ENCODE measurements at regions not wholly inside any gene's neighbourhood (a gene's known extent, or its start where the extent isn't known, plus 50 kb on each side); places are given as distances from the start of the nearest gene placed in this dataset.
A peak's percentile ranks its signal among the peaks of the same experiment; 100 is the strongest.

GRCh38 chr4:14835708-14836425 lies 166.4 kb upstream of the CPEB2 start:
- no peak overlapping the region for H3K23ac ChIP-seq (ENCODE audit: low read length)
- no peaks in the 10 kb centered on the region for H3K9me3 ChIP-seq (ENCODE audit: insufficient read depth, low read depth, low read length)
- peaks cover 0 to 5% of the 10 kb centered on the region in 2 experiments for H3K4me1 ChIP-seq (ENCODE audit: control insufficient read depth in 1 of 2, insufficient read depth in 2 of 2, low read length in 2 of 2)
- H4K91ac ChIP-seq (ENCODE audit: low read depth, low read length): no peak overlapping the region
- H3K14ac ChIP-seq (ENCODE audit: low read length): no peak overlapping the region
- H2AFZ ChIP-seq (ENCODE audit: insufficient read depth, low read length, poor library complexity): no peak overlapping the region
- H4K8ac ChIP-seq (ENCODE audit: low read depth, low read length): no peak overlapping the region
- H3K4me2 ChIP-seq (ENCODE audit: low read length): no peak overlapping the region
- no CpG with 5 or more reads among the region's 3 CpGs for WGBS (ENCODE audit: extremely low coverage, insufficient coverage, insufficient read length)
- no peak for DNase-seq
- no peak overlapping the region for H3K27ac ChIP-seq (ENCODE audit: low read depth, low read length)
- H3K4me3 ChIP-seq (ENCODE audit: low read depth, low read length): no peak overlapping the region
- no peak overlapping the region for H2BK120ac ChIP-seq (ENCODE audit: insufficient read depth, low read length, poor library complexity)
- no peak overlapping the region for H4K12ac ChIP-seq (ENCODE audit: low read depth, low read length)
- no peak overlapping the region for H3K18ac ChIP-seq (ENCODE audit: low read length)
- no peak overlapping the region for H2AK5ac ChIP-seq (ENCODE audit: low read length)
- H3K79me2 ChIP-seq (ENCODE audit: control insufficient read depth, insufficient read depth, low read length, poor library complexity): no peaks in the 10 kb centered on the region
- H2BK12ac ChIP-seq (ENCODE audit: low read length): no peak overlapping the region
- H3K36me3 ChIP-seq (ENCODE audit: control insufficient read depth in 1 of 2, insufficient read depth in 2 of 2, low read length in 2 of 2): no peaks in the 10 kb centered on the region
- no peaks in the 10 kb centered on the region for H3K27me3 ChIP-seq (ENCODE audit: insufficient read depth, low read length)
- H3K79me1 ChIP-seq (ENCODE audit: low read length): no peaks in the 10 kb centered on the region
- no peak overlapping the region for H2BK5ac ChIP-seq (ENCODE audit: low read depth, low read length, poor library complexity)
- no peak overlapping the region for H3K9ac ChIP-seq (ENCODE audit: low read length)
- H3K4ac ChIP-seq (ENCODE audit: low read depth, low read length): no peak overlapping the region

- no peaks in the 10 kb centered on the region for H3K27me3 ChIP-seq (ENCODE audit: insufficient read depth, low read length)
- no peak overlapping the region for H3K9ac ChIP-seq (ENCODE audit: low read length)
- WGBS (ENCODE audit: extremely low coverage, insufficient coverage, insufficient read length): no CpG with 5 or more reads among the region's 4 CpGs
- H2BK12ac ChIP-seq (ENCODE audit: low read length): no peak overlapping the region
- H3K4me2 ChIP-seq (ENCODE audit: low read length): no peak overlapping the region
- H3K27ac ChIP-seq (ENCODE audit: low read depth, low read length): no peak overlapping the region
- H2AFZ ChIP-seq (ENCODE audit: insufficient read depth, low read length, poor library complexity): no peak overlapping the region
- H3K79me1 ChIP-seq (ENCODE audit: low read length): no peaks in the 10 kb centered on the region
- H3K18ac ChIP-seq (ENCODE audit: low read length): no peak overlapping the region
- DNase-seq: no peak
- no peak overlapping the region for H3K4me3 ChIP-seq (ENCODE audit: low read depth, low read length)
- H4K91ac ChIP-seq (ENCODE audit: low read depth, low read length): no peak overlapping the region
- peaks cover 0 to 5% of the 10 kb centered on the region in 2 experiments for H3K4me1 ChIP-seq (ENCODE audit: control insufficient read depth in 1 of 2, insufficient read depth in 2 of 2, low read length in 2 of 2)
- no peak overlapping the region for H3K4ac ChIP-seq (ENCODE audit: low read depth, low read length)
- no peak overlapping the region for H4K12ac ChIP-seq (ENCODE audit: low read depth, low read length)
- no peak overlapping the region for H4K8ac ChIP-seq (ENCODE audit: low read depth, low read length)
- no peak overlapping the region for H3K14ac ChIP-seq (ENCODE audit: low read length)
- H2AK5ac ChIP-seq (ENCODE audit: low read length): no peak overlapping the region
- H3K23ac ChIP-seq (ENCODE audit: low read length): no peak overlapping the region
- H3K36me3 ChIP-seq (ENCODE audit: control insufficient read depth in 1 of 2, insufficient read depth in 2 of 2, low read length in 2 of 2): no peaks in the 10 kb centered on the region
- H2BK120ac ChIP-seq (ENCODE audit: insufficient read depth, low read length, poor library complexity): no peak overlapping the region
- H3K9me3 ChIP-seq (ENCODE audit: insufficient read depth, low read depth, low read length): no peaks in the 10 kb centered on the region
- H2BK5ac ChIP-seq (ENCODE audit: low read depth, low read length, poor library complexity): peak overlapping the region; percentile 31
- no peaks in the 10 kb centered on the region for H3K79me2 ChIP-seq (ENCODE audit: control insufficient read depth, insufficient read depth, low read length, poor library complexity)
Observed at GRCh38 chr4:14837860-14838259, 164.4 kb upstream of the CPEB2 start.

- Histone ChIP-seq H3K18ac (ENCODE audit: low read length) (no peak overlapping the region), H2AK5ac (ENCODE audit: low read length) (no peak overlapping the region)
- no CpG with 5 or more reads among the region's 6 CpGs for WGBS (ENCODE audit: extremely low coverage, insufficient coverage, insufficient read length)
Observed at GRCh38 chr4:14841801-14842768, 160.2 kb upstream of the CPEB2 start.

GRCh38 chr4:14842964-14843630 lies 159.2 kb upstream of the CPEB2 start:
- Histone ChIP-seq H3K18ac (ENCODE audit: low read length) (no peak overlapping the region), H3K4me1 (ENCODE audit: control insufficient read depth in 1 of 2, insufficient read depth in 2 of 2, low read length in 2 of 2) (no peaks in the 10 kb centered on the region), H3K79me2 (ENCODE audit: control insufficient read depth, insufficient read depth, low read length, poor library complexity) (no peaks in the 10 kb centered on the region), H3K4me3 (ENCODE audit: low read depth, low read length) (no peak overlapping the region), H2BK5ac (ENCODE audit: low read depth, low read length, poor library complexity) (no peak overlapping the region), H4K91ac (ENCODE audit: low read depth, low read length) (no peak overlapping the region), H4K8ac (ENCODE audit: low read depth, low read length) (no peak overlapping the region), H3K27ac (ENCODE audit: low read depth, low read length) (no peak overlapping the region), H2BK12ac (ENCODE audit: low read length) (no peak overlapping the region), H2AFZ (ENCODE audit: insufficient read depth, low read length, poor library complexity) (no peak overlapping the region), H3K36me3 (ENCODE audit: control insufficient read depth in 1 of 2, insufficient read depth in 2 of 2, low read length in 2 of 2) (no peaks in the 10 kb centered on the region), H3K79me1 (ENCODE audit: low read length) (no peaks in the 10 kb centered on the region), H3K14ac (ENCODE audit: low read length) (no peak overlapping the region), H3K9ac (ENCODE audit: low read length) (no peak overlapping the region), H3K4me2 (ENCODE audit: low read length) (no peak overlapping the region), H3K23ac (ENCODE audit: low read length) (no peak overlapping the region), H3K27me3 (ENCODE audit: insufficient read depth, low read length) (no peaks in the 10 kb centered on the region), H2AK5ac (ENCODE audit: low read length) (no peak overlapping the region), H4K12ac (ENCODE audit: low read depth, low read length) (no peak overlapping the region), H2BK120ac (ENCODE audit: insufficient read depth, low read length, poor library complexity) (no peak overlapping the region), H3K4ac (ENCODE audit: low read depth, low read length) (no peak overlapping the region), H3K9me3 (ENCODE audit: insufficient read depth, low read depth, low read length) (no peaks in the 10 kb centered on the region)
- no CpG with 5 or more reads among the region's 2 CpGs for WGBS (ENCODE audit: extremely low coverage, insufficient coverage, insufficient read length)
- no peak for DNase-seq

More at GRCh38 chr4:14841801-14842768, 160.2 kb upstream of the CPEB2 start:
- Histone ChIP-seq H3K4ac (ENCODE audit: low read depth, low read length) (no peak overlapping the region), H3K4me2 (ENCODE audit: low read length) (no peak overlapping the region), H3K27me3 (ENCODE audit: insufficient read depth, low read length) (no peaks in the 10 kb centered on the region), H3K79me1 (ENCODE audit: low read length) (no peaks in the 10 kb centered on the region), H3K4me3 (ENCODE audit: low read depth, low read length) (no peak overlapping the region), H3K9me3 (ENCODE audit: insufficient read depth, low read depth, low read length) (no peaks in the 10 kb centered on the region), H2BK120ac (ENCODE audit: insufficient read depth, low read length, poor library complexity) (no peak overlapping the region), H3K27ac (ENCODE audit: low read depth, low read length) (no peak overlapping the region), H2BK5ac (ENCODE audit: low read depth, low read length, poor library complexity) (no peak overlapping the region), H3K4me1 (ENCODE audit: control insufficient read depth in 1 of 2, insufficient read depth in 2 of 2, low read length in 2 of 2) (no peaks in the 10 kb centered on the region), H3K79me2 (ENCODE audit: control insufficient read depth, insufficient read depth, low read length, poor library complexity) (no peaks in the 10 kb centered on the region), H2BK12ac (ENCODE audit: low read length) (no peak overlapping the region), H3K9ac (ENCODE audit: low read length) (no peak overlapping the region), H2AFZ (ENCODE audit: insufficient read depth, low read length, poor library complexity) (no peak overlapping the region), H4K91ac (ENCODE audit: low read depth, low read length) (no peak overlapping the region), H3K23ac (ENCODE audit: low read length) (no peak overlapping the region), H4K12ac (ENCODE audit: low read depth, low read length) (no peak overlapping the region), H3K14ac (ENCODE audit: low read length) (no peak overlapping the region), H3K36me3 (ENCODE audit: control insufficient read depth in 1 of 2, insufficient read depth in 2 of 2, low read length in 2 of 2) (no peaks in the 10 kb centered on the region), H4K8ac (ENCODE audit: low read depth, low read length) (no peak overlapping the region)
- no peak for DNase-seq

Measured in trophoblast cell (in vitro differentiated cells and primary cell).